ENCODE measurements at regions not wholly inside any gene's neighbourhood (a gene's known extent, or its start where the extent isn't known, plus 50 kb on each side); places are given as distances from the start of the nearest gene placed in this dataset.

DNA sequence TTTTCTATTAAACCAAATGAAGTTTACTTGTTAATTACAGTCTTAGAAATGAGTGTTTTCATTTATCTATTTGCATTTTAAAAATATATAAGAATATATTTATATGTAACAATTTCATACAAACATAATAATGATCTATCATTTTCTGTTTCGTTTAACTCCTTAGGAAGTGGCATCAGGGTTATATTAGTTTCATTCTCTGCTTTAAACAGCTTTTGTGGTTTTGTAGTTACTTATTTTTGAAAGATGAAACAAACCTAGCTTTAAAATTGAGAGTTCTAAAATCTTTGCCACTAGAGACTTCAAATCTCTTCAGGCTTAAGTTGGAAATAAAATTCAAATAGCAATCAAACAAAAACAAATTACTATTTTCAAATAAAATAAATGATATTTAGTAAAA, 2110.6 kb downstream of the MRPL39 start:
- DNase-seq (no peak), ATAC-seq (ENCODE audit: low read depth) (no peak)
- H3K4ac ChIP-seq (ENCODE audit: low read depth, low read length) = no peak overlapping the region
- no peak overlapping the region for H3K4me3 ChIP-seq (ENCODE audit: insufficient read depth, low read depth, low read length)
- H3K27me3 ChIP-seq (ENCODE audit: control insufficient read depth, insufficient read depth, low read length) = no peaks in the 10 kb centered on the region
- H2BK20ac ChIP-seq (ENCODE audit: low read depth, low read length) = no peak overlapping the region
- no CpG with 5 or more reads among the region's 1 CpG for WGBS, 2 experiments (ENCODE audit: extremely low coverage in 2 of 2, insufficient read length in 1 of 2)
- H3K9me1 ChIP-seq (ENCODE audit: insufficient read depth, low read length) = no peaks in the 10 kb centered on the region
- POLR2A ChIA-PET (ENCODE audit: unreplicated experiment) = no interaction called here
- no peak overlapping the region for H2AK5ac ChIP-seq (ENCODE audit: low read depth, low read length)
- H2AK9ac ChIP-seq (replicated peaks; ENCODE audit: low read depth, low read length, poor library complexity) = no peak overlapping the region
- H2BK120ac ChIP-seq (ENCODE audit: low read depth, low read length) = no peak overlapping the region
- H4K20me1 ChIP-seq (ENCODE audit: insufficient read depth, low read length) = no peaks in the 10 kb centered on the region
- no peaks in the 10 kb centered on the region for H3K4me1 ChIP-seq (ENCODE audit: control insufficient read depth, insufficient read depth, low read length)
- no peak overlapping the region for H3K14ac ChIP-seq (replicated peaks; ENCODE audit: low read depth, low read length)
- no peaks in the 10 kb centered on the region for H3K36me3 ChIP-seq (ENCODE audit: control insufficient read depth, insufficient read depth, low read length)
- in situ Hi-C loops (cut with MboI; ENCODE audit: low sequenced_read_pairs) = no loop called here
- no peak overlapping the region for H2AFZ ChIP-seq (replicated peaks; ENCODE audit: low read length, poor library complexity)
- no peak overlapping the region for H4K91ac ChIP-seq (ENCODE audit: insufficient read depth, low read depth, low read length)
- no peak overlapping the region for H3K4me2 ChIP-seq (ENCODE audit: low read depth, low read length)
- TF ChIP-seq SMC3 (IDR thresholded peaks at IDR 0.05; ENCODE audit: low read depth, low read length) = no peak
- intact Hi-C loops (cut with micrococcal nuclease) = no loop called here
- H4K8ac ChIP-seq (ENCODE audit: low read depth in 2 of 2, low read length in 2 of 2) = no peak overlapping the region
- no peaks in the 10 kb centered on the region for H3K79me1 ChIP-seq (ENCODE audit: low read depth in 1 of 2, low read length in 2 of 2)
- CTCF ChIA-PET = no interaction called here
- no peak overlapping the region for H4K5ac ChIP-seq (ENCODE audit: low read depth, low read length)
- no peak overlapping the region for H3K56ac ChIP-seq (ENCODE audit: extremely low read depth, insufficient read depth, low read length)
- H3K9me3 ChIP-seq (ENCODE audit: control insufficient read depth, insufficient read depth, low read length) = peaks cover 9% of the 10 kb centered on the region; the same call in 1 of the 2 replicates
- no TSS peak for BruUV-seq (replicated peaks)
- no peak overlapping the region for H3K18ac ChIP-seq (ENCODE audit: low read depth, low read length)
- dilution Hi-C loops (cut with HindIII; ENCODE audit: low sequenced_read_pairs, unreplicated experiment) = no loop called here
- no peak overlapping the region for H3K23ac ChIP-seq (ENCODE audit: low read depth, low read length)
- H2BK5ac ChIP-seq (ENCODE audit: low read depth, low read length, poor library complexity, severe bottlenecking) = no peak overlapping the region
- H2BK15ac ChIP-seq (ENCODE audit: low read depth, low read length) = no peak overlapping the region
- no peak overlapping the region for H3K9ac ChIP-seq (ENCODE audit: low read depth, low read length)
- no peak overlapping the region for H3K27ac ChIP-seq (ENCODE audit: insufficient read depth, low read length)

All from IMR-90 (cell line).